Nephron (organoid): ENCODE measurements at regions not wholly inside any gene's neighbourhood (a gene's known extent, or its start where the extent isn't known, plus 50 kb on each side); places are given as distances from the start of the nearest gene placed in this dataset.

ENCODE experiments used
- H3K27ac Mint-ChIP-seq, 3 experiments: 2 replicates each; pipeline ENCODE4 v1.8.0; 2020; ENCODE audit warnings: mixed read lengths in 3 of 3, mild to moderate bottlenecking in 2 of 3, moderate library complexity in 1 of 3
- H3K27me3 Mint-ChIP-seq: 2 replicates; pipeline ENCODE4 v1.8.0; 2021; ENCODE audit warnings: low read depth, mild to moderate bottlenecking, moderate library complexity, mixed read lengths
- H3K36me3 Mint-ChIP-seq: 2 replicates; pipeline ENCODE4 v1.8.0; 2020; ENCODE audit warnings: low read depth, mixed read lengths
- H3K4me1 Mint-ChIP-seq: 2 replicates; pipeline ENCODE4 v1.8.0; 2020; ENCODE audit warnings: mixed read lengths
- H3K4me3 Mint-ChIP-seq, 3 experiments: 2 replicates each; pipeline ENCODE4 v1.8.0; 2020; ENCODE audit warnings: mild to moderate bottlenecking in 3 of 3, mixed read lengths in 3 of 3, moderate library complexity in 2 of 3
- H3K9me3 Mint-ChIP-seq: 2 replicates; pipeline ENCODE4 v1.8.0; 2020; ENCODE audit warnings: mixed read lengths
- CTCF ChIP-seq, 3 experiments: fragments of 200-600 bp; sonication (generic); IDR thresholded peaks; one replicate each; pipeline ENCODE4 v1.5.0; 2021; ENCODE audit warnings: antibody characterized with exemption in 3 of 3; ENCODE audit not compliant: unreplicated experiment in 3 of 3

GRCh38 chr12:42766754-42767153, 177.2 kb upstream of the PRICKLE1 start:
- Mint-ChIP-seq H3K27me3 (peaks cover 3% of the 10 kb centered on the region), H3K4me3 (no peak overlapping the region), H3K27ac (peak overlapping the region in 1 of 3 experiments; percentile 30), H3K36me3 (peaks cover 8% of the 10 kb centered on the region), H3K4me1 (peaks cover 10% of the 10 kb centered on the region), H3K9me3 (peaks cover 9% of the 10 kb centered on the region)
- no peak for TF ChIP-seq CTCF (IDR thresholded peaks at IDR 0.05; ENCODE audit: unreplicated experiment in 3 of 3)

DNA sequence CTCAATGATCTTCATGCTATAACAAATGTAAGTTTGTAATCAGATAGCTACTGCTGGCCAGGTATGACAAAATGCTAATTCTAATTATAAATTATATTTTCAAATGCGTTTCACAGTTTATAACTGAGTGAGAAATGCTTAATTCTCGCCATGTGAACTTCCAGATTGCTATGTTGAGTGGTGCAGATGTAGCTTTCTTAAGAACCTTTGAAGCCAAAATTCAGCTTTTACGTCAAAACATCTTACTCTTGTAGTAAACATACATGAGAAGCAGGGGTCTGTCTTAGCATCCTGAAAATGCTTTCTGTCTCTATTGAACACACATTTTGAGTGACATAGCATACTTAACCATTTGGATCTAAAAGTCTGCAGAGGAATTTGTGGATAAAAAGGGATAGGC, 176.5 kb upstream of the PRICKLE1 start:
- Mint-ChIP-seq H3K4me1 (peaks cover 17% of the 10 kb centered on the region), H3K27me3 (peaks cover 3% of the 10 kb centered on the region), H3K36me3 (peaks cover 3% of the 10 kb centered on the region), H3K27ac (no peak overlapping the region), H3K4me3 (no peak overlapping the region), H3K9me3 (peaks cover 3% of the 10 kb centered on the region)
- TF ChIP-seq CTCF (IDR thresholded peaks at IDR 0.05; ENCODE audit: unreplicated experiment in 3 of 3): no peak

GRCh38 chr12:42763682-42764081, 174.1 kb upstream of the PRICKLE1 start:
- Mint-ChIP-seq H3K27ac (no peak overlapping the region), H3K4me3 (no peak overlapping the region), H3K9me3 (no peaks in the 10 kb centered on the region), H3K36me3 (no peaks in the 10 kb centered on the region), H3K4me1 (peaks cover 39% of the 10 kb centered on the region), H3K27me3 (peaks cover 3% of the 10 kb centered on the region)
- no peak for TF ChIP-seq CTCF (IDR thresholded peaks at IDR 0.05; ENCODE audit: unreplicated experiment in 3 of 3)

GRCh38 chr12:42762395-42762925, 172.9 kb upstream of the PRICKLE1 start:
- TF ChIP-seq CTCF (IDR thresholded peaks at IDR 0.05; ENCODE audit: unreplicated experiment in 3 of 3): no peak
- no peaks in the 10 kb centered on the region for H3K9me3 Mint-ChIP-seq
- H3K4me1 Mint-ChIP-seq: peaks cover 48% of the 10 kb centered on the region
- no peaks in the 10 kb centered on the region for H3K36me3 Mint-ChIP-seq
- peaks cover 3% of the 10 kb centered on the region for H3K27me3 Mint-ChIP-seq
- no peak overlapping the region for H3K4me3 Mint-ChIP-seq
- peak overlapping the region; percentile 24 to 88 (median 82) for H3K27ac Mint-ChIP-seq

DNA sequence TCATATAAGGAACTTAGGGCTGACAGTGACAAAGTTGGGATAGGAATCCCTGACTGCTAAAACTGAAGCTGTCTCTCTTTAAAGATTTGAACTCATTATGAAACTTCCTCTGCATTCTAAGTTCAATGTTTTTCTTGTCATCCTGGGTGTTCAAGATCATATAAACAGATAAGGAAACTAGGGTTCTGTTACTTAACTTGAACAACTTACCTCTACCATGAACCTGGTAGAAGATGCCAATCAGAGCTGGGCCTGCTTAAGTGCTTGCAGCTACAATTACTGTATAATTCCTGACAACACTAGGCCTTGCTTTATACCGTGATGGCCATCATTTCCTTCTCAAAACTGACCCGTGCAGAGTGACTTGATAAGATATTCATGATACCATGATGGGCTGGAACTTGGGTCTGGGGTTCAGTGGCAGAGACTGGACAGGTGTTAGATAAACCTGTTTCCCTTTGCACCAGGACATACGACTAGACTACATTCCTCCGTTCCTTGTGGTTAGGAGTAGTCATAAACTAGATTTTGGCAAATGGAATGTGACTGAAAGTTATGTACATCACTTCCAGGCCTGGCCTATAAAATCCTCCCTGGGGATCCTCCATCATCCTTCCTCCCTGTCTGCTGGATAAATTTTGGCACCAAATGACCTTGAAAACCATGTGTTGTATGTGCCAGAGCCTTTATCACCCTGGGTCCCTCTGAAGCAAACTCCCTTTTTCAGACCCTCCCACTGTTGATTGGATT, 172.2 kb upstream of the PRICKLE1 start:
- Mint-ChIP-seq H3K4me3 (no peak overlapping the region), H3K36me3 (no peaks in the 10 kb centered on the region), H3K27me3 (peaks cover 3% of the 10 kb centered on the region), H3K27ac (peak overlapping the region; percentile 24 to 88 (median 82)), H3K4me1 (peaks cover 55% of the 10 kb centered on the region), H3K9me3 (no peaks in the 10 kb centered on the region)
- no peak for TF ChIP-seq CTCF (IDR thresholded peaks at IDR 0.05; ENCODE audit: unreplicated experiment in 3 of 3)

GRCh38 chr12:42761086-42761485, 171.5 kb upstream of the PRICKLE1 start:
- Mint-ChIP-seq H3K27ac (peak overlapping the region in 2 of 3 experiments; percentile 82 to 88), H3K9me3 (no peaks in the 10 kb centered on the region), H3K36me3 (no peaks in the 10 kb centered on the region), H3K4me3 (no peak overlapping the region), H3K4me1 (peaks cover 57% of the 10 kb centered on the region), H3K27me3 (peaks cover 3% of the 10 kb centered on the region)
- no peak for TF ChIP-seq CTCF (IDR thresholded peaks at IDR 0.05; ENCODE audit: unreplicated experiment in 3 of 3)
